Lower lobe of right lung (tissue), 2 donors: ENCODE measurements at regions not wholly inside any gene's neighbourhood (a gene's known extent, or its start where the extent isn't known, plus 50 kb on each side); places are given as distances from the start of the nearest gene placed in this dataset.

Source experiments
- ATAC-seq, 2 donors: fragments of 200-7000 bp; cut with Tn5 transposase; one replicate each; pipeline ENCODE4 v1.9.1; 2020 to 2022; ENCODE audit warnings: mild to moderate bottlenecking in 2 of 2, moderate library complexity in 2 of 2
- DNase-seq: peaks from one replicate; pipeline ENCODE4 v3.0.0-alpha.2; 2020
- H3K27ac ChIP-seq: fragments of 200-600 bp; one replicate; pipeline ENCODE4 v1.8.0; 2022
- H3K27me3 ChIP-seq: fragments of 200-600 bp; one replicate; pipeline ENCODE4 v1.8.0; 2022; ENCODE audit warnings: low read depth
- H3K36me3 ChIP-seq: fragments of 200-600 bp; one replicate; pipeline ENCODE4 v1.8.0; 2022; ENCODE audit warnings: mild to moderate bottlenecking
- H3K4me1 ChIP-seq: fragments of 200-600 bp; one replicate; pipeline ENCODE4 v1.8.0; 2022
- H3K4me3 ChIP-seq: fragments of 200-600 bp; one replicate; pipeline ENCODE4 v1.8.0; 2022; ENCODE audit warnings: mild to moderate bottlenecking
- H3K9me3 ChIP-seq: fragments of 200-600 bp; one replicate; pipeline ENCODE4 v1.8.0; 2022
- intact Hi-C: fragments of 100-400 bp; cut with DNase I; formaldehyde crosslinking; loops from one replicate; pipeline ENCODE4 v1.11.0; 2022
- TF ChIP-seq, protein P1 (sequence below): fragments of 200-600 bp; IDR thresholded peaks from one replicate; pipeline ENCODE4 v1.8.0; 2022; ENCODE audit warnings: antibody characterized with exemption, mild to moderate bottlenecking
- donor health status: DM: no; HTN: yes; CAD: no; lungs with severe emphysema.

DNA sequence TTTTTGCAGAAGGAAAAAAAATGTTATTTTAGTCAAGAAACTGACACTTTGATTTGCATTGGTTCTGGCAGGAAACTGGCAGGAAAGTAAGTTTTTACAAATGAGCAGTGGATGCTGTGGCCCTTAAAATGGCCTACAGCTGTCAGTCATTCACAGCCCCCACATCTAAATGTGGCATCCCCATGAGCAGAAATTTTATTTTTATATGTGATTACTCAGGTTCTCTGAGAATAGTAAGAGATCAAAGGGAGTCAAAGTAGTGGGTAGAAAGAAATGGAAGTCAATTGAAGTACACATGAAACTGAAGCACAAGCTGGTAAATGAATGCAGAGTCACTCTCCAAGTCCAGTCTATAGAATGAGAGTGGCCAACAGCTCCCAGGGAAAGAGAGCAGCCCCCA lies 80.3 kb downstream of the ENC1 start:
- ATAC-seq (no peak), DNase-seq (no peak)
- Histone ChIP-seq H3K9me3 (no peaks in the 10 kb centered on the region), H3K4me1 (no peaks in the 10 kb centered on the region), H3K36me3 (no peaks in the 10 kb centered on the region), H3K4me3 (no peak overlapping the region), H3K27me3 (no peaks in the 10 kb centered on the region), H3K27ac (no peak overlapping the region)
- TF ChIP-seq, protein P1, sequence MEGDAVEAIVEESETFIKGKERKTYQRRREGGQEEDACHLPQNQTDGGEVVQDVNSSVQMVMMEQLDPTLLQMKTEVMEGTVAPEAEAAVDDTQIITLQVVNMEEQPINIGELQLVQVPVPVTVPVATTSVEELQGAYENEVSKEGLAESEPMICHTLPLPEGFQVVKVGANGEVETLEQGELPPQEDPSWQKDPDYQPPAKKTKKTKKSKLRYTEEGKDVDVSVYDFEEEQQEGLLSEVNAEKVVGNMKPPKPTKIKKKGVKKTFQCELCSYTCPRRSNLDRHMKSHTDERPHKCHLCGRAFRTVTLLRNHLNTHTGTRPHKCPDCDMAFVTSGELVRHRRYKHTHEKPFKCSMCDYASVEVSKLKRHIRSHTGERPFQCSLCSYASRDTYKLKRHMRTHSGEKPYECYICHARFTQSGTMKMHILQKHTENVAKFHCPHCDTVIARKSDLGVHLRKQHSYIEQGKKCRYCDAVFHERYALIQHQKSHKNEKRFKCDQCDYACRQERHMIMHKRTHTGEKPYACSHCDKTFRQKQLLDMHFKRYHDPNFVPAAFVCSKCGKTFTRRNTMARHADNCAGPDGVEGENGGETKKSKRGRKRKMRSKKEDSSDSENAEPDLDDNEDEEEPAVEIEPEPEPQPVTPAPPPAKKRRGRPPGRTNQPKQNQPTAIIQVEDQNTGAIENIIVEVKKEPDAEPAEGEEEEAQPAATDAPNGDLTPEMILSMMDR = no peak
- intact Hi-C loops = no loop called here

DNA sequence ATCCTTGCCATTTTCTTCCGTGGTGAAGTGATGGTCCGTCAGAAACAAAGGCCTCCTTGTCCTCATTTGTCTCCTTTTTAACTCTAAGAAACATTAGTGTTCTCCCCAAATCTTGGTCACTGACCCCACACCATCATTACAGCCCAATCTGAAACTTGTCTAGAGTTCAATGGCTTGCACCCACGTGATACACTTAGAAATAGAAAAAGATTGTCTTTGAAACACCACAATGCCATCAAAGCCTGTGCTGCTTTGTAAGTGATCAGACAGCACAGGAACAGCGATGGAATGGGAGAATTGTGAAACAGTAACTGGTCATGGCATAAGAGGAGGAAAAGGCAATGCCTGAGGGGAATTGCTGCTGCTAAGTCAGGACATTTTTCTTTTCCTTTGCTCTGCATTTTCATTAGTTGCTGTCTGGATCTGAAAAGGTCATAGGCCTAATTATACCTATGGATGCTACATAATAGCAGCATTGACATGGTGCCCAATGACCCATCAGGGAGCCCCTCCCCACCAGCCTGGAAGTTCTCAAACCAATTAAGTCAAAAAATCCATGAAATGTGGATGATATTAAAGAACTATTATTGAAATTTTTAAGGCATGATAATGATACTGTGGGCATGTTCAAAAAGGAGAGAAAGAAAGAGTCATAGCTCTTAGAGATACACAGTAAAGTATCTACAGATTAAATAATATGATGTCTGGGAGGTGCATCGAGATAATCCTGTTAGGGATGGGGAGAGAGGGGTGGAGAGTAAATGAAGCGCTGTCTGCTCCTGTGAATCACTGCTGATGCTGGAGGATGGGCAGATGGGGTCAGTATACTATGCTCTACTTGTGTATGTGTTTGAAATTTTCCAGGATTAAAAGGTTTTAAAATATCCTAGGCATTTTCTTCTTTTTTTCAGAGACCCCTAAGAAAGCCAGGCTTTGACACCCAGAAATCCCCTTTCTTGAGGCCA lies 83.6 kb downstream of the ENC1 start:
- Histone ChIP-seq H3K27ac (no peak overlapping the region), H3K4me1 (no peaks in the 10 kb centered on the region), H3K4me3 (no peak overlapping the region), H3K27me3 (no peaks in the 10 kb centered on the region), H3K36me3 (no peaks in the 10 kb centered on the region), H3K9me3 (no peaks in the 10 kb centered on the region)
- TF ChIP-seq, protein P1 = no peak
- DNase-seq = no peak
- intact Hi-C loops = no loop called here
- ATAC-seq = no peak

DNA sequence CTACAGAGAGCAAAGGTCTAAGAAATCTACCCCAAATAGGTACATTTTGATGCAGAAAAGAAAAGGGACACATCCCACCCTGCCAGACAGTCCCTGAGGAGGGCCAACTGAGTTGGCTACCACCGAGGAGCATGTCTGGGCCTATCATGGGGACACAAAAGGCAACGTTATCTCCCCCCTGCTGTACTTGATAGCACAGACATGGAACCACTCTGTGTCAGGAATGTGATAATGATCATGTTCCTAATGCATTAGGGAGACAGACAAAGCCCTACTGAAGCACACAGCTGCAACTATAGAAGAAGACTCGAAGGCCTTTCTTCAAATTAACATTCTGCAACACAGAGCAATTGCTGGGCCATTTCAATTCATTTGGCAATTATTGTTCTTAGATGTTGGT lies 84.5 kb downstream of the ENC1 start:
- H3K27ac ChIP-seq = no peak overlapping the region
- intact Hi-C loops = no loop called here
- H3K36me3 ChIP-seq = no peaks in the 10 kb centered on the region
- no peak for ATAC-seq
- TF ChIP-seq, protein P1 = no peak
- no peak for DNase-seq
- H3K4me1 ChIP-seq = no peaks in the 10 kb centered on the region
- no peak overlapping the region for H3K4me3 ChIP-seq
- no peaks in the 10 kb centered on the region for H3K27me3 ChIP-seq
- no peaks in the 10 kb centered on the region for H3K9me3 ChIP-seq

DNA sequence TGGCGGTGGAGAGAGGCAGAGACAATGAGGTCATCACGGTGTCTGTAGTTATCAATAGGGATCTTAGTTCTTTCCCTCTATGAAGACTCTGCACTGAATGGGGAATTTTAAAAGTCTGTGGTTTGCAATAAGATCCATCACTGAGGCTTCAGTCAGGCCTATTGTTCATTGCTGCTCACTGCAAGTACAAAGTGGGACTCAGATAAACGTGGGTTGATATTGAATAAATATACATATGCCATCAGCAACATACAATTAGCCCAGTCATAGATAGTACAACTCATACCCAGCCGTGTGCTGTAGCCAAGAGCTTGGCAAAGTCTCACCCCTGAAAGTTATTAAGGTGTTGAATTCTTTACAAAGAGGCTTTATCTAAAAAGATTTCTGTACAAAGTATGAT lies 88.4 kb downstream of the ENC1 start:
- H3K36me3 ChIP-seq = no peaks in the 10 kb centered on the region
- H3K4me3 ChIP-seq = no peak overlapping the region
- DNase-seq = no peak
- ATAC-seq = no peak
- no peaks in the 10 kb centered on the region for H3K4me1 ChIP-seq
- TF ChIP-seq, protein P1 = no peak
- no peaks in the 10 kb centered on the region for H3K9me3 ChIP-seq
- intact Hi-C loops = no loop called here
- H3K27me3 ChIP-seq = no peaks in the 10 kb centered on the region
- H3K27ac ChIP-seq = no peak overlapping the region

DNA sequence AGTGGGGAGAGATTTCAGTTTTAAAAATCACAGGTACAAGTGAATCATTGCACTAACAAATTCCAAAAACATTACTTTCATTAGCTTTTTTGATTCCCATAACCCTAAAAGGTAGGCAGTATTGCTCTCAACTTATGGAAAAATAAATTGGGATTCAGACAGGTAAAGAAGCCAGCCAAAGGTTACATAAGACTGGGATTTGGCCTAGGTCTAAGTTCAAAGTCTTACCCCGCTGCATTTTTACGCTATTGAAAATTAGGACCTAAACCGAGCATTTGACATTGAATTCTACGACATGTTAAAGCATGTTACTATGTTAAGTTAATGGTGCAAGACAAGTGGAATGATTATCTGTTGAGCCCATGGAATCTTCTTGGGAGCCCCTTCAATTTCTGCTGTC lies 89.6 kb downstream of the ENC1 start:
- Histone ChIP-seq H3K27me3 (no peaks in the 10 kb centered on the region), H3K4me1 (no peaks in the 10 kb centered on the region), H3K27ac (no peak overlapping the region), H3K36me3 (no peaks in the 10 kb centered on the region), H3K9me3 (no peaks in the 10 kb centered on the region), H3K4me3 (no peak overlapping the region)
- ATAC-seq = no peak
- DNase-seq = no peak
- intact Hi-C loops = no loop called here
- TF ChIP-seq, protein P1 = no peak
